SHP77 treated with DMSO at 0.1 percent for 48 hours (cell line): ENCODE measurements at regions not wholly inside any gene's neighbourhood (a gene's known extent, or its start where the extent isn't known, plus 50 kb on each side); places are given as distances from the start of the nearest gene placed in this dataset.
"Not testable (repeated sequence)": the region's sequence is repeated elsewhere in the genome, so short reads cannot be mapped to it uniquely, and the experiment has no call there.

ENCODE experiments used
- DNase-seq: peaks from one replicate; lab custom pipeline; 2025; lab: John Stamatoyannopoulos, UW

DNA sequence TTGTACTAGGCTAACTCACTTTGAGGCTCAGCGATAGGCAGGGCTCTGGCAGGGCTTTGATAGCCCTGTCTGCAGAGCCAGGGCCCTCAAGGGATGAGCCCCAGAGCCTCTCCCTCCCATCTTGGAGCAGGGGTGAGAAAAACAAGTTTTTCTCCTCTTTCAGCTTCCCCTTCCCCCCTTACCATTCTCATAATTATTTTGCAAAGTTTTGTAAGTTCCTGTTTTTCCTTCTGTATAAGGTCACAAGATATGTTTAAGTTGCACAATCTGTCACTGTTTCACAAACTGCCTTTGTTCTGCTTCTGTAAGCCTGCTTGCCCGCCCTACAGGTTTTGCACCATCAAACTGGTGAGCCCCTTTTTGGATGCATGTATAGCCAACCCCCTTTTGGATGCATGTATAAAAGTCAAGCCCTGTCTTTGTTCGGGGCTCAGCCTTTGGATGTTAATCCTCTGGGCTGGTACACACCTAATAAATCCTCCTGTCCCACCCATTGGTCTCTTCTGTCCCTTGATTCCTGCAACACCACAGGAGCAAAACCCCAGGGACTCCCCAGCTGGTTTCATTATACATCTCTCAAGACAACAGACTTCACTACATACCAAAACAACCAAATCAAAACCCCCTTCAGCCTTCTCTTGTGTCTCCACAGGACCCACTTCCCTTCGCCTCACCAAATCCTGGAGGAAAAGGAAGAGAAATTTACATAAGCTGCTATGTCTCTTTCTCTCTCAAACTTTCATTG is 52.5 kb upstream of the RESF1 start:
- DNase-seq = no peak

DNA sequence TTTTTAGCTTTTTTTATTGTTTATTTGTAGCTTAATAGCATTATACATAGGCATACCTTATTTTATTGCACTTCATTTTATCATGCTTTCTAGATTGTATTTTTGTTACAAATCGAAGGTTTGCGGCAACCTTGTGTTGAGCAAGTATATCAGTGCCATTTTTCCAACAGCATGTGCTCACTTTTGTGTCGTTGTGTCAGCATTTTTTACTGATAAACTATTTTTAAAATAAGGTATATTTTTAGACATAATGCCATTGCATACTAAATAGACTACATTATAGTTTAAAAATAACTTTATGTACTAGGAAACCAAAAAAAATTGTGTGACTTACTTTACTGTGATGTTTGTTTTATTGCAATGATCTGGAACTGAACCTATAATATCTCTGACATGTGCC is 56.2 kb upstream of the RESF1 start:
- DNase-seq = no peak

DNA sequence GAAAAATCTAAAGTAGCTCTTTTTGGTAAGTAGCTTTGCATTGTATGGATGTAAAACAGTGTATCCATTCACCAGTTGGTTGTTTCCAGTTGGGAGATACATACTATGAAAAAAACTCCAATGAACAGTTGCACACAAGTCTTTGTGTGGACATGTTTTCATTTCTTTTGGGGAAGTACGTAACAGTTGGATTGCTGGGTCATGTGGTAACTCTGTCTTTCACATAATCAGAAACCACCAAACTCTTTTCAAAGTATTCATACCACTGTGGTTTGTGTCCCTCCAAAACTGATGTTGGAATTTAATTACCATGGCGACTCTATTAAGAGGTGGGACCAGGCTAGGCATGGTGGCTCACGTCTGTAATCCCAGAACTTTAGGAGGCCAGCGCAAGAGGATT is 58.9 kb upstream of the RESF1 start:
- no peak for DNase-seq

GRCh38 chr12:31899109-31899508 is 60.1 kb upstream of the RESF1 start:
- no peak for DNase-seq

GRCh38 chr12:31897781-31898503 is 61.3 kb upstream of the RESF1 start:
- peak; percentile 30 for DNase-seq

- not testable (repeated sequence) for DNase-seq
Observed at GRCh38 chr12:31897092-31897491, 62.1 kb upstream of the RESF1 start.

- DNase-seq = no peak
Observed at GRCh38 chr12:31896514-31897039, 62.6 kb upstream of the RESF1 start.

- no peak for DNase-seq
Observed at GRCh38 chr12:31895449-31896150, 63.6 kb upstream of the RESF1 start.

DNA sequence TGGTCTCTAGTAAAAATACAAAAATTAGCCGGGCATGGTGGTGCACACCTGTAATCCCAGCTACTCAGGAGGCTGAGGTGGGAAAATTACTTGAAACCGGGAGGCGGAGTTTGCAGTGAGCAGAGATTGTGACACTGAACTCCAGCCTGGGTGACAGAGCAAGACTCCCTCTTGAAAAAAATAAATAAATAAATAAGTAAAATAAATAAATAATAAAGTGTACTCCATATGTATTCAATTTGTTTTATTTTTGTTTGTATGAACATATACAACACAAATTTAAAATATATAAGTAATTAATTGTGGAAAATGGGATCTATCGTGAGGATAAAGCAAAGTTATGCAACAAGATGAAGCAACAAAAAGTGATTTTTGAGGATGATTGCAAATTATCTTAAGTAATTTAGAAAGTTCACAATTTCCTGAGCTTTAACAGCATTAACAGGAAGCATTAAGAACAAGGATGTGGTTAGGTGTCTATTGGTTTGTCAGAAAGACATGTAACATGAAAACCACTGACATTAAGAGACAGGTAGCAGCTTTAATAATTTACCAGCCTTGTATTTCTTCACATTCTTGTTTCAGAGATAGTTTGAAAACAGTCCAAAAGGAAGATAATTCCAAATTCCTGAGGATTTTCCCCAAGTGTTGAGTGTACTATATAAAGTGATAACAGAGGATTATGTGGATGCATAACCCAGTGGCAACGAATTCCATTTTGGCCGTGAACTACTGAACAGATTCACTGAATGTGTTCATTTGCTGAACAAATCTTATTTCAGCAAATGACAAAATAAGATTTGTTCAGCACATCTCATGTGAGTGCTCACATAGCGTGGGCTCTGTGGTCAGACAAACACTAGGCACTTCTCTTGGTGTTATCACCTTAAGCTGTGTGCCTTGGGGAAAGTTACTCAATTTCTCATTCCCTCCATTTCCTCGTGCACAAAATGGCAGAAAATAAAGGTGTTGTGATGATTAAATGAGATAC is 68.6 kb upstream of the RESF1 start:
- no peak for DNase-seq

DNA sequence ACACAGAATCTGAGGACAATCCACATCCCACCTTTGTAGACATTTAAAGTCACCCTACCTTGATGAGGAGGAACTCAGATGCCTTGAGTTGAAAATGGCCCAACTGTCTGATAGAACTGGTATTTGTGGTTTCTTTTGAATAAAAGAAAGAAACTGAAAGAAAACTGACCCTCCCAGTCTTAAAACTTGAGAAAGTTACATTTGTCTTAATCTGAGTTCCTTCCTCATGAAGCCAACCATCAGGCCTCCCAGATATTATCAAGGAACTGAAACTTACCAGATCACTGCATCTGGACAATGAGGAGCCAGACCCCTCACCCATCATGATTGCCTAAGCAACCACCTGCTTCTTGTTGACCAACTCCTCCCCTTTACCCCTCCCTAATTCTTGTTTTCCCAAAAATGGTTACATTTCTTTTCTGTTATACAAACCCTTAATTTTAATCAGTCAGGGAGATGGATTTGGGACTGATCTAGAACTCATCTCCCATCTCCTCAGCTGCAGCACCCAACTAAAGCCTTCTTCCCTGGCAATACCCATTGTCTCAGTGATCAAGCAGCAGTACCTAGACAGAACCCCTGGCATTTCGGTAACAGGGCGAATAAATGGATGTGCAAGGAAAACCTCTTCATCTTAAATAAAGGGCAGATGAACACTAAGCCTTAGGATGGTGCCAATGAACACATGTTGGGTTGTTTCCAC is 72.0 kb upstream of the RESF1 start:
- no peak for DNase-seq

DNA sequence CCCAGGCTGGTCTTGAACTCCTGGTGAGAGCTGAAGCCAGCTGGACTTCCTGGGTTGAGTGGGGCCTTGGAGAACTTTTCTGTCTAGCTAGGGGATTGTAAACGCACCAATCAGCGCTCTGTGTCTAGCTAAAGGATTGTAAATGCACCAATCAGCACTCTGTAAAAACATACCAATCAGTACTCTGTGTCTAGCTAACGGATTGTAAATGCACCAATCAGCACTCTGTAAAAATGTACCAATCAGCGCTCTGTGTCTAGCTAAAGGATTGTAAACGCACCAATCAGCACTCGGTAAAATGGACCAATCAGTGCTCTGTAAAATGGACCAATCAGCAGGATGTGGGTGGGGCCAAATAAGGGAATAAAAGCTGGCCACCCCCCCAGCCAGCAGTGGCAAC is 76.5 kb upstream of the RESF1 start:
- not testable (repeated sequence) for DNase-seq

DNA sequence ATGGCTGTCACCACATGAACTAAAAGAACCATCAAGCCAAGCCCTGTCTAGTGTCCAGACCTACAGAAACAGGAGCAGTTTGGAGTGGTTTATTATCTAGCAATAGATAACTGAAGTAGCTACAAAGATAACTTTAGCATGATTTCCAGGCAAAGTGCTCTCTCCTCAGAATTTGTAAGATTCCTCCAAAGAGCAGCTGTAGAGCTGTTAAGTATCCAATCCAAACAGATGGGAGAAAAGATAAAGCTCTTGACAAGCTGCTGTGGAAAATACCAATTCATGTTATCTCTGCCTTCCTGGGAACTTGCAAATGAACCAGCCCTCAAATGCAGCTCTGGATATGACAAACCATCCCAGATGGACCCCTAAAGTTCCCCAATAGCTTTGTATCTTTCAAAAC is 78.9 kb upstream of the RESF1 start:
- DNase-seq = no peak

- no peak for DNase-seq
Observed at GRCh38 chr12:31877884-31878283, 81.3 kb upstream of the RESF1 start.

DNA sequence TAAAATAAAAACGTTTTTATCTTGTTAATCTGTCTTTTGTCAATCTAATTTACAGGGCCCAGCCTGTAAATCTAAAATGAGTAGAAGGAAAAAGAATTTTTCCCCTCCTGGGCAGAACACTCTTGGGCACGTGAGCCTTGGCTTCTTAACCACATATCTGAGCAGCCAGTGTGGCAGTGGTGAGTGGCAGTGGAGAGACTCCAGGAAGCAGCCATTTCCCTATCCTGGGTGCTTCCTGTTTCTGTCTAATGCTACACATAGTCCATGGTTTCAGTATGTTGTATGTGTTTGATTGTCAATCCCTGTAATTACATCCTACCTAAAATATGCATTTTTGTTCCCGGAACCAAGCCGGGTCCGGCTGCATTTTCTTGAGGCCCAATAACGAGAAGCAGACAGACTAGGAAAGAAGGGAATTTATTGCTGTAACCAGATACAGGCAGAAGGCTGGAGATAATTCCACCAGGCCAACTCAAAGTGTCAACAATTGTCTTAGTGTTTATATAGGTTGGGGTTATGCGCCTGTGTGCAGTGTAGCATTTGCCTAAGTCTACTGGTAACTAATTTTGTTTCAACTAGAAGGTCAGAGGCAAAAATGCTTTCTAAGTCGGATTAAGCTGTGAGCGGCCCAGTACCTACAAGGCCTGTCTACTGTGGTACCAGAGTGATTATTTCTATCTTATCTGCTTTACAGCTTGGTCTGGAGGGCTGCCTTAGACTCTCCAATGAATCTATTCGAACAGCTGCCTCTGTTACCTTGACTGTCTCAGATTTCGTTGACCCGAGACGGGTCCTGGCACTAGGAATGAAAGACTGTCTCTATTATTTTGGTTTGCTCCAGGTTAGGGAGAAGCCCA is 82.4 kb upstream of the RESF1 start:
- DNase-seq = no peak

- no peak for DNase-seq
Observed at GRCh38 chr12:31875609-31875964, 83.6 kb upstream of the RESF1 start.

DNA sequence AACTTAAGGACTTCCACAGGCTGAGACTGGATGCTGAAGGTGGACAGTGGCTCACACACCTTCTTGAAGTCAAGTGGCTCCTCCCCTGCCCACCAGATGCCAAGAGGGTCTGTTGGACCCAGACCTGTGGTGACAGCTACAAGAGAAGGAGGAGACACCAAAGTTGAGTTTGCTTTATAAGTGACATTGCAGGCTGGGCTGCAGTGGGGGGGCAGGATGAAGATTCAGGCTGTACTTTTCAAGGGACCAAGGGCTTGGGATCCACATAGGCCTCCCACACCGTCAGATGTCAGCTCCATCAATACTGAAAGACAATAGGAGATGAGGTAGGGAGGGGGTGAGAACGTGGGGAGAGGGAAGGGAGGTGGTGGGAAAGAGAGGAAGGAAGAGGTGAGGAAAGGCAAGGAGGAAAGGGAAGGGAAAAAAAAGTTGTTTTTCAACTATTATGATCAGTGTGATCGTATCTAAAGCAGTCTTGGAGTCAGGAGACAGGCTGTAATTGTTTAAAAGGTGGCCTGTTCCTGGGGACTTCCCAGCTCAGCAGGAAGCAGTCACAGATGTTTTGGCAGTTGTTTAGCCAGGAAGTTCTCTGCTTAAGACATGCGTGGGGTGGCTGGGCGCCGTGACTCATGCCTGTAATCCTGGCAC is 84.1 kb upstream of the RESF1 start:
- DNase-seq = no peak

- no peak for DNase-seq
Observed at GRCh38 chr12:31872831-31873604, 86.2 kb upstream of the RESF1 start.

DNA sequence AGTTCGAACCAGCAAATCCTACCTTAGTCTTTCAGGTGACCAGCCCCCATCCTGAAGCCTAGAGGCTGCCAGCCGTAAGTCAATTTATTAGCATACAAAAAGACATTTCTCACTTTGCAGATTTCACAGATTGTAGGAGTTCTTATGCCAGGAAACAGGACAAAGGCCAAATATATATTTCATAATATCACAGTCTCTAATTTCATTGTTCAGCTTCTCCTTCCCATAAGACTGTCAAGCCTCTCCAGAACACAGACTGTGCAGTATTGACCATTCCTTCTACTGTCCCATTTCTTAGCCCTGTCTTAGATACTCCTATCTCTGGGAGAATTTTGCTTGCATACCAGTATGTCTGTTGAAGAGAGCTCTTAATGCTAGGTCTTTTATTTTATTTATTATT is 89.2 kb upstream of the RESF1 start:
- DNase-seq = no peak

- DNase-seq = no peak
Observed at GRCh38 chr12:31868965-31869364, 90.2 kb upstream of the RESF1 start.
